IMR-90 (cell line): ENCODE measurements at regions not wholly inside any gene's neighbourhood (a gene's known extent, or its start where the extent isn't known, plus 50 kb on each side); places are given as distances from the start of the nearest gene placed in this dataset.

Source experiments
- ATAC-seq: fragments of 200-7000 bp; cut with Tn5 transposase; 2 replicates; pipeline ENCODE4 v1.9.1; 2020; ENCODE audit warnings: low read depth, mild to moderate bottlenecking, moderate library complexity
- BruUV-seq: library from RNA; stranded (reverse); fragments of 400-500 nt; replicated peaks from 2 replicates; lab custom pipeline; 2021; lab: Mats Ljungman, UMichigan
- CTCF ChIA-PET: fragments of 300-600 bp; formaldehyde crosslinking; extraction: SDS; loops from one replicate; lab custom pipeline; 2021; ENCODE audit warnings: antibody characterized with exemption; lab: Yijun Ruan, JAX
- POLR2A ChIA-PET: fragments of 300-600 bp; sonication (Branson Sonifier 250); formaldehyde crosslinking; loops from one replicate; lab custom pipeline; 2022; ENCODE audit warnings: antibody characterized with exemption; ENCODE audit not compliant: unreplicated experiment; lab: Charles Lee
- DNase-seq: peaks from one replicate; pipeline ENCODE4 v3.0.0; 2013
- H2AFZ ChIP-seq: replicated peaks from 2 replicates; pipeline ENCODE3; 2013; ENCODE audit warnings: low read length, mild to moderate bottlenecking; ENCODE audit not compliant: poor library complexity
- H2AK5ac ChIP-seq: 2 replicates; pipeline ENCODE4 v1.6.1; 2013; ENCODE audit warnings: low read depth, low read length, inconsistent platforms
- H2AK9ac ChIP-seq: replicated peaks from 2 replicates; pipeline ENCODE3; 2013; ENCODE audit warnings: mild to moderate bottlenecking, low read depth, low read length, moderate library complexity; ENCODE audit not compliant: poor library complexity
- H2BK120ac ChIP-seq: 2 replicates; pipeline ENCODE4 v1.6.1; 2013; ENCODE audit warnings: low read depth, low read length, inconsistent platforms
- H2BK15ac ChIP-seq: 3 replicates; pipeline ENCODE4 v1.6.1; 2013; ENCODE audit warnings: low read depth, low read length, inconsistent platforms
- H2BK20ac ChIP-seq: 2 replicates; pipeline ENCODE4 v1.6.1; 2013; ENCODE audit warnings: low read depth, mild to moderate bottlenecking, inconsistent platforms, low read length, moderate library complexity
- H2BK5ac ChIP-seq: 2 replicates; pipeline ENCODE4 v1.6.1; 2013; ENCODE audit warnings: mild to moderate bottlenecking, low read depth, low read length, inconsistent platforms; ENCODE audit not compliant: poor library complexity, severe bottlenecking
- H3K14ac ChIP-seq: replicated peaks from 2 replicates; pipeline ENCODE4 v1.6.1; 2013; ENCODE audit warnings: low read depth, low read length, inconsistent platforms
- H3K18ac ChIP-seq: 2 replicates; pipeline ENCODE4 v1.6.1; 2013; ENCODE audit warnings: low read depth, low read length, control low read depth
- H3K23ac ChIP-seq: 2 replicates; pipeline ENCODE4 v1.6.1; 2013; ENCODE audit warnings: low read depth, low read length, inconsistent platforms
- H3K27ac ChIP-seq: 2 replicates; pipeline ENCODE4 v1.5.1; 2013; ENCODE audit warnings: mild to moderate bottlenecking, control low read depth, low read length; ENCODE audit not compliant: insufficient read depth
- H3K27me3 ChIP-seq: 2 replicates; pipeline ENCODE4 v1.6.1; 2013; ENCODE audit warnings: low read length; ENCODE audit not compliant: control insufficient read depth, insufficient read depth
- H3K36me3 ChIP-seq: 2 replicates; pipeline ENCODE4 v1.6.1; 2013; ENCODE audit warnings: low read length, mixed read lengths; ENCODE audit not compliant: control insufficient read depth, insufficient read depth
- H3K4ac ChIP-seq: 2 replicates; pipeline ENCODE4 v1.6.1; 2013; ENCODE audit warnings: low read depth, low read length, inconsistent platforms
- H3K4me1 ChIP-seq: 2 replicates; pipeline ENCODE4 v1.6.1; 2013; ENCODE audit warnings: low read length, mixed read lengths; ENCODE audit not compliant: control insufficient read depth, insufficient read depth
- H3K4me2 ChIP-seq: 2 replicates; pipeline ENCODE4 v1.6.1; 2013; ENCODE audit warnings: low read depth, mild to moderate bottlenecking, control low read depth, low read length, moderate library complexity
- H3K4me3 ChIP-seq: 2 replicates; pipeline ENCODE4 v1.5.1; 2013; ENCODE audit warnings: low read depth, mild to moderate bottlenecking, control low read depth, low read length, moderate library complexity; ENCODE audit not compliant: insufficient read depth
- H3K56ac ChIP-seq: 2 replicates; pipeline ENCODE4 v1.6.1; 2013; ENCODE audit warnings: low read length, inconsistent platforms; ENCODE audit not compliant: insufficient read depth; ENCODE audit errors: extremely low read depth
- H3K79me1 ChIP-seq, 2 experiments: 2 replicates each; pipeline ENCODE4 v1.6.1; 2013; ENCODE audit warnings: low read length in 2 of 2, inconsistent platforms in 1 of 2, low read depth in 1 of 2
- H3K9ac ChIP-seq: 2 replicates; pipeline ENCODE4 v1.6.1; 2013; ENCODE audit warnings: low read depth, low read length, control low read depth
- H3K9me1 ChIP-seq: 2 replicates; pipeline ENCODE4 v1.6.1; 2013; ENCODE audit warnings: low read length, inconsistent platforms; ENCODE audit not compliant: insufficient read depth
- H3K9me3 ChIP-seq: 2 replicates; pipeline ENCODE4 v1.6.1; 2013; ENCODE audit warnings: low read length; ENCODE audit not compliant: control insufficient read depth, insufficient read depth
- H4K20me1 ChIP-seq: 2 replicates; pipeline ENCODE4 v1.6.1; 2013; ENCODE audit warnings: low read length, inconsistent platforms; ENCODE audit not compliant: insufficient read depth
- H4K5ac ChIP-seq: 2 replicates; pipeline ENCODE4 v1.6.1; 2013; ENCODE audit warnings: mild to moderate bottlenecking, low read depth, low read length, control low read depth
- H4K8ac ChIP-seq, 2 experiments: 2 replicates each; pipeline ENCODE4 v1.6.1; 2013; ENCODE audit warnings: low read depth in 2 of 2, low read length in 2 of 2, control low read depth in 1 of 2, inconsistent platforms in 1 of 2
- H4K91ac ChIP-seq: 2 replicates; pipeline ENCODE4 v1.6.1; 2013; ENCODE audit warnings: low read depth, low read length, inconsistent platforms; ENCODE audit not compliant: insufficient read depth
- CEBPB ChIP-seq: IDR thresholded peaks from 2 replicates; pipeline ENCODE4 v1.6.1; 2012; ENCODE audit warnings: low read depth, low read length, improper control_type of control experiment
- CHD1 ChIP-seq: IDR thresholded peaks from 2 replicates; pipeline ENCODE4 v1.6.1; 2012; ENCODE audit warnings: low read depth, low read length, improper control_type of control experiment
- CTCF ChIP-seq: conservative IDR thresholded peaks from 2 replicates; pipeline ENCODE4 v1.5.1; 2012; ENCODE audit warnings: mild to moderate bottlenecking, low read depth, low read length, improper control_type of control experiment
- FOS ChIP-seq: fragments of 150-350 bp; IDR thresholded peaks from 2 replicates; pipeline ENCODE4 v1.6.1; 2016; ENCODE audit warnings: low read depth, low read length
- MAFK ChIP-seq: IDR thresholded peaks from 2 replicates; pipeline ENCODE4 v1.6.1; 2012; ENCODE audit warnings: low read depth, low read length, improper control_type of control experiment
- MAZ ChIP-seq: IDR thresholded peaks from 2 replicates; pipeline ENCODE4 v1.6.1; 2012; ENCODE audit warnings: low read depth, mild to moderate bottlenecking, low read length, improper control_type of control experiment, moderate library complexity, borderline replicate concordance
- MXI1 ChIP-seq: IDR thresholded peaks from 2 replicates; pipeline ENCODE4 v1.6.1; 2012; ENCODE audit warnings: low read depth, mild to moderate bottlenecking, low read length, moderate library complexity, borderline replicate concordance
- NFE2L2 ChIP-seq: fragments of 150-350 bp; IDR thresholded peaks from 2 replicates; pipeline ENCODE4 v1.6.1; 2016; ENCODE audit warnings: low read depth, mild to moderate bottlenecking, low read length
- POLR2A ChIP-seq: IDR thresholded peaks from 2 replicates; pipeline ENCODE4 v1.6.1; 2012; ENCODE audit warnings: mild to moderate bottlenecking, low read depth, low read length
- SMC3 ChIP-seq: fragments of 150-350 bp; IDR thresholded peaks from 2 replicates; pipeline ENCODE4 v1.6.1; 2016; ENCODE audit warnings: low read depth, mild to moderate bottlenecking, antibody characterized with exemption, low read length, moderate library complexity
- USF2 ChIP-seq: fragments of 150-350 bp; IDR thresholded peaks from 2 replicates; pipeline ENCODE4 v1.6.1; 2017; ENCODE audit warnings: mild to moderate bottlenecking, antibody characterized with exemption, low read length, low read depth
- WGBS, 2 experiments: methylation state at CpG; one replicate each; pipeline versions ENCODE4 v1.1.5 to v1.1.7; 2013; ENCODE audit warnings: missing lambda C conversion rate in 2 of 2; ENCODE audit not compliant: insufficient read length in 1 of 2; ENCODE audit errors: extremely low coverage in 2 of 2; 5-methylcytosine and 5-hydroxymethylcytosine counted together
- dilution Hi-C: fragments of 300-500 bp; cut with HindIII; formaldehyde crosslinking; loops from one replicate; pipeline ENCODE4 v1.14.3; 2018; ENCODE audit warnings: low sequenced_read_pairs; ENCODE audit not compliant: unreplicated experiment
- in situ Hi-C: fragments of 300-500 bp; cut with MboI; formaldehyde crosslinking; loops from 3 replicates; pipeline ENCODE4 v1.14.3; 2019; ENCODE audit warnings: low sequenced_read_pairs, inconsistent platforms, mixed read lengths
- intact Hi-C: fragments of 100-400 bp; cut with micrococcal nuclease; formaldehyde crosslinking; loops from 2 replicates; pipeline ENCODE4 v1.10.0; 2022
- TF ChIP-seq, protein P1 (sequence below): fragments of 150-350 bp; IDR thresholded peaks from 2 replicates; pipeline ENCODE4 v1.6.1; 2016; ENCODE audit warnings: low read depth, mild to moderate bottlenecking, low read length, moderate library complexity, borderline replicate concordance

DNA sequence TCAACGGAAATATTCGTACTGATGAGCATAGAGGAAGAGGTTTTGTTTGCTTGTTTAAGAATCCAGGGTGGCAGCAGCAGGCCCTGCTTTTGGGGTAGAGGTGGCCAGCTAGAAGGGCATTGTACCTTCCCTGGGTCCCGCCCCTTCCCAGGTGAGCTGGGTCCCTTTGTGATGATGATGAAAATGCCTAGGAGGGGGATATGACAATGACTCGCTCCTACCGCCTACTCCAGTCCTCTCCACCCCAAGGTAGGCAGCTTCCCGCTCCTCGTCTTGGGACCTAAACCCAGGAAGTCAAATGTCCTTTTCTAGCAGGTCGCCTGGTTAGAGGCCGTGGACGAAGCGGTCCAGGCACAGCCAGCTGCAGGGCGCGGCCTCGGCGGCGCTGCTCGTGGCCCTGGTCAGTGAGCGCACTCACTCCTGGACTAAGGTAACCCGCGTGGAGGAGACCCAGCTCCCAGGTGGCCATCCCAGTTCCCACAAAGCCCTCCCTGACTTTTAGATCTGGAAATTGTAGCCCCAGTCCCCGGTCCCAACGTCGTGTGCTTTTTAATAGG is 141.4 kb downstream of the LSMEM1 start:
- Histone ChIP-seq H3K9ac (no peak overlapping the region), H2AK5ac (no peak overlapping the region), H3K36me3 (no peaks in the 10 kb centered on the region), H3K4ac (no peak overlapping the region), H2BK5ac (no peak overlapping the region), H2BK120ac (no peak overlapping the region), H2BK20ac (no peak overlapping the region), H3K23ac (no peak overlapping the region), H2AK9ac (no peak overlapping the region), H3K79me1 (no peaks in the 10 kb centered on the region), H3K27ac (no peak overlapping the region), H3K56ac (no peak overlapping the region), H3K18ac (no peak overlapping the region), H4K91ac (no peak overlapping the region), H3K9me3 (no peaks in the 10 kb centered on the region), H4K5ac (no peak overlapping the region), H3K4me2 (no peak overlapping the region), H2AFZ (no peak overlapping the region), H3K4me3 (no peak overlapping the region), H2BK15ac (no peak overlapping the region), H4K20me1 (no peaks in the 10 kb centered on the region), H4K8ac (no peak overlapping the region), H3K9me1 (no peaks in the 10 kb centered on the region), H3K14ac (no peak overlapping the region), H3K4me1 (no peaks in the 10 kb centered on the region), H3K27me3 (no peaks in the 10 kb centered on the region)
- TF ChIP-seq POLR2A (no peak), MAZ (no peak), MAFK (no peak), CHD1 (no peak), FOS (no peak), NFE2L2 (no peak), CEBPB (no peak), SMC3 (no peak), CTCF (no peak), MXI1 (no peak), USF2 (no peak)
- TF ChIP-seq, protein P1, sequence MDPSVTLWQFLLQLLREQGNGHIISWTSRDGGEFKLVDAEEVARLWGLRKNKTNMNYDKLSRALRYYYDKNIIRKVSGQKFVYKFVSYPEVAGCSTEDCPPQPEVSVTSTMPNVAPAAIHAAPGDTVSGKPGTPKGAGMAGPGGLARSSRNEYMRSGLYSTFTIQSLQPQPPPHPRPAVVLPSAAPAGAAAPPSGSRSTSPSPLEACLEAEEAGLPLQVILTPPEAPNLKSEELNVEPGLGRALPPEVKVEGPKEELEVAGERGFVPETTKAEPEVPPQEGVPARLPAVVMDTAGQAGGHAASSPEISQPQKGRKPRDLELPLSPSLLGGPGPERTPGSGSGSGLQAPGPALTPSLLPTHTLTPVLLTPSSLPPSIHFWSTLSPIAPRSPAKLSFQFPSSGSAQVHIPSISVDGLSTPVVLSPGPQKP: no peak
- intact Hi-C loops (no loop called here), dilution Hi-C loops (no loop called here), in situ Hi-C loops (no loop called here)
- WGBS, 2 experiments: 71% methylated on average over 9 of the region's 23 CpGs; no CpG with 5 or more reads in 1 of the 2 experiments
- DNase-seq: no peak
- CTCF ChIA-PET: no interaction called here
- POLR2A ChIA-PET: no interaction called here
- no TSS peak for BruUV-seq
- ATAC-seq: no peak
